ENCODE measurements at regions not wholly inside any gene's neighbourhood (a gene's known extent, or its start where the extent isn't known, plus 50 kb on each side); places are given as distances from the start of the nearest gene placed in this dataset.

DNA sequence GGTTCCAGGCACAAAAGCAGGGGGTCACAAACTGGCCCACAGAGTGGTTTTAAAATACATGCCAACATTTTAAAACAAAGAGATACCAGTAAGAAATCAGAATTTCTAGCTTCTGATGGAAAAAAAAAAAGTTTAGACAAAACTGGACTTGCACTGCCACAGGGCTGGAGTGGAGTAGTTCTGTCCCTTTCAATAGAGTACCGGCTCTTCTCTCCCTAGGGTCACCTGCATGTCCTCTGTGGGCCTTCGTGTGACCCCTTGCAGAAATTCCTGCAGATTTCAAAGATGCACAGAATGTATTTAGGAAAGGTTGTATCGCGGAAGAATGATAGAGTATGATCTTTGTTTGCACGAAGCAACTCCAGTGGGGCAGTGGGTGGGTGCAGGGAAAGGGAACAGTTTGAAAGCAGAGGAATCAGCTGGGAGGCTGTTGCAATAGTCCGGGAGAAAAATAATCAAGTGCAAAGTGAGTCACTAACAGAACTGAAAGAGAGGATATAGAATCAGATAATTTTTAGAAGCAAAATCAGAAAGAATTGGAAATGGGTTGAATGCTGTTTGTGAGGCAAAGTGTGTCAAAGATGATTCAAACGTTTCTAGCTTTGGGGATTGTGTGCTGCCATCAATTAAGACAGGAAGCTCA, 97.3 kb upstream of the STXBP5 start:
- TF ChIP-seq, protein P1, sequence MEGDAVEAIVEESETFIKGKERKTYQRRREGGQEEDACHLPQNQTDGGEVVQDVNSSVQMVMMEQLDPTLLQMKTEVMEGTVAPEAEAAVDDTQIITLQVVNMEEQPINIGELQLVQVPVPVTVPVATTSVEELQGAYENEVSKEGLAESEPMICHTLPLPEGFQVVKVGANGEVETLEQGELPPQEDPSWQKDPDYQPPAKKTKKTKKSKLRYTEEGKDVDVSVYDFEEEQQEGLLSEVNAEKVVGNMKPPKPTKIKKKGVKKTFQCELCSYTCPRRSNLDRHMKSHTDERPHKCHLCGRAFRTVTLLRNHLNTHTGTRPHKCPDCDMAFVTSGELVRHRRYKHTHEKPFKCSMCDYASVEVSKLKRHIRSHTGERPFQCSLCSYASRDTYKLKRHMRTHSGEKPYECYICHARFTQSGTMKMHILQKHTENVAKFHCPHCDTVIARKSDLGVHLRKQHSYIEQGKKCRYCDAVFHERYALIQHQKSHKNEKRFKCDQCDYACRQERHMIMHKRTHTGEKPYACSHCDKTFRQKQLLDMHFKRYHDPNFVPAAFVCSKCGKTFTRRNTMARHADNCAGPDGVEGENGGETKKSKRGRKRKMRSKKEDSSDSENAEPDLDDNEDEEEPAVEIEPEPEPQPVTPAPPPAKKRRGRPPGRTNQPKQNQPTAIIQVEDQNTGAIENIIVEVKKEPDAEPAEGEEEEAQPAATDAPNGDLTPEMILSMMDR (IDR thresholded peaks at IDR 0.05; ENCODE audit: insufficient read depth, low read length) = no peak
- TF ChIP-seq REST (IDR thresholded peaks at IDR 0.05; ENCODE audit: insufficient replicate concordance, low read depth) = no peak
- TF ChIP-seq GABPA (IDR thresholded peaks at IDR 0.05; ENCODE audit: low read depth) = no peak
- TF ChIP-seq POLR2AphosphoS5 (IDR thresholded peaks at IDR 0.05; ENCODE audit: low read depth) = no peak
- peak; percentile 14; the same call in 1 of the 2 replicates for TF ChIP-seq SPI1 (IDR thresholded peaks at IDR 0.05; ENCODE audit: borderline replicate concordance, low read depth)
